HK-2 (cell line): ENCODE measurements at regions not wholly inside any gene's neighbourhood (a gene's known extent, or its start where the extent isn't known, plus 50 kb on each side); places are given as distances from the start of the nearest gene placed in this dataset.

ENCODE experiments used
- DNase-seq: peaks from one replicate; pipeline ENCODE4 v3.0.0-alpha.2; 2018; ENCODE audit not compliant: unreplicated experiment

DNA sequence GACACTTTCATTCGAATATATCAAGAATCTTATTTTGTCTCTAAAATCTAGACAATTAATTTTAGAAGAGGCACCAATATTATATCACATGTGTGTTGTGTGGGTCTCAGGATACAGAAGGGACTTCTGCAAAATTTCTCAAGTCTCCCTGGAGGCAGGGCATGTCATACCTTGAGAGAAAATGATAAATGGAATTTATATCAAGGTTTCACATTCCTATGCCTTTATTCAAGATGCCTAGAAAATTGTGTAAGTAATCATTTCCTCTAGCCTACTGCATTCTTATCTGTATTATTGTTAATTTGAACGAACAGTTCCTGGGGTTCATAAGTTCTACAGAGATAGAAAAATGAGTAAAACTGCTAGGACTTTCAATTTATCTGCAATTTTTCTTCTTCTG lies 1247.9 kb downstream of the GRIK2 start:
- DNase-seq, result no peak

DNA sequence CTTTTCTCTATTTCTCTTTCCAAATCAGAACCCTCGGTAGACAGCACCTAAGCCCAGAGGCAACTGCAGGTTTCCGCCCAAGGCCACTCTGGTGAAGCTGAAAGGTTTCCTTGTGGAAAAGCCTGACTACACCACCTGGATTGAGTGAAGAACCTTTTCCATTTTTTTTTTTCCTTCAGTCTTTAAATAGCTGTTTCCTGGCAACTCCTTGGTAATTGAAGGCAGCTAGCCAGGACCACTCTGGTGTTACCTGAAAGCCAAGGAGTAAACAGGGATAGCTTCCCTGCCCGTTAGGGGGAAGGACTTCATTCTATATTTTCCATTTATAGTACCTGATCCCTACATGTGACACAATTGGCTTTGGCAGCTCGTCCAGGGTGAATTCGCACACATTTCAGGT lies 1238.4 kb downstream of the GRIK2 start:
- DNase-seq, result no peak

DNA sequence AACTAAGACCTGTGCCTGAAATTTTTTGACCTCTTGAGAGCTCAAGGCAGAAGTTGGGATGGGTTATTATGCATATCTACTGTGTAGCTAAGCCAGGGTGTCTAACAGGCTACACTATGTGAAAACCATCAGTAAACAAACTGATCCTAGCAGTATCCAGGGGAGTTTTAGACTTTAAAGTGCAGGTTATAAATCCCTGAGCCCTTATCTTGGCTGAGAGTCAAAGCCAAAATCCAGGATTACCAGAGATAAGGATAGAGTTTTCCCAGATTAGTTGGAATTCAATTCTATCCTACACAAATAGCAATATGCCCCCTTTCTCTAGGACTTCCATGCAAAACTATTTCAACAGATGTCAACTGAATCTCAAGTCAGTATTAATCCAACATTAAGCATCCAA lies 1229.7 kb downstream of the GRIK2 start:
- no peak for DNase-seq

GRCh38 chr6:102619585-102619984 lies 1226.1 kb downstream of the GRIK2 start:
- no peak for DNase-seq

DNA sequence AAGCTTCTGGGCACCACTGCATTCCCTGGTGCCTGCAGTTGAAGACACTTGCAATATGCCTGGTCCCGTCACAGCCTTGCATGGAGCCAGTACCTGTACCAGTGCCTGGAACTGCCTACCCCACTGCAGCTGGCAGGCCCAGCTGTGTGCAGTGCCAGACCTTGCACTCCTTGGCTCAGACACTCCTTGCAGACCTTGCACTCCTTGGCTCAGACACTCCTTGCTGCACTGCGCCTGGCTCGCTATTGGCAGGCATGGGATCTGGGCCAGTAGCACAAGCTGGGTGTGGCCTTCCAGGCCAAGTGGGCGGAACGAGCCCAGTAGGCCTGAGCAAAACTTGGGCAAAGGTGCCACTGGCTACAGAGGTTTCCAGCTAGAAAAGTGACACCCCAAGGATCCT lies 1189.1 kb downstream of the GRIK2 start:
- DNase-seq, result no peak

DNA sequence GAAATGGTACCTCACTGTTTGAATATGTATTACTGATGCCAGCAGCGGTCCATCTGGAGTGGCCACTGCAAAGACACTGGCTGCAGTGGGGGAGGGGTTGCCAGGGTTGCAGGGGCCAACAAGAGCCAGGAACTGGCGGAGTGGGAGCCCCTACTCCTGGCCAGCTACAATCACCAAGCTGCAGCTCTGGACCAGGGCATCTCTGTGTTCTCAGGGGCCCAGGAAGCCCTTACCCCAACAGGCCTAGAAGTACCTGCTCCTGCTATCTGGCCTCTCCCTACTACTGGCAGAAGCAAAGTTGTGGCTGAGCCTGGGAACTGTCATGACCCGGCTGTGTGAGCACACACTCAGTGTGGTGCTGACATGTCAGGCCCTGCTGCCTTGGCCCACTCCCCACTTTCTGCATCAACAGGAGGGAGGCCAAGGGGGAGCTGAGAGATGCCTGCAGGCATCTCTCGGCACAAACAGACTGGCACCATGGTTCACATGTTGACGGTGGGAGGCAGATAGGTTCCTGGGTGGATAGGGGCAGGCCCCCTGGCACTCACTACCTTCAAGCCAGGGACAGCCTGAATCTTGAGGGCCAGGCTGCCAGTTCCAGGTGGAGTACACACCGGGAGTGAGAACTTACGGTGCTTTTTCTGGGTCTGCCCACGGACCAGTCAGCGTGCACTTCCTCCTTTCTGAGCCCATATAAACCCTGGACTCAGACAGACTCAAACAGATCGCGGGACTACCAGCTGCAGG lies 1188.0 kb downstream of the GRIK2 start:
- no peak for DNase-seq

GRCh38 chr6:102571236-102571908 lies 1177.9 kb downstream of the GRIK2 start:
- no peak for DNase-seq

DNA sequence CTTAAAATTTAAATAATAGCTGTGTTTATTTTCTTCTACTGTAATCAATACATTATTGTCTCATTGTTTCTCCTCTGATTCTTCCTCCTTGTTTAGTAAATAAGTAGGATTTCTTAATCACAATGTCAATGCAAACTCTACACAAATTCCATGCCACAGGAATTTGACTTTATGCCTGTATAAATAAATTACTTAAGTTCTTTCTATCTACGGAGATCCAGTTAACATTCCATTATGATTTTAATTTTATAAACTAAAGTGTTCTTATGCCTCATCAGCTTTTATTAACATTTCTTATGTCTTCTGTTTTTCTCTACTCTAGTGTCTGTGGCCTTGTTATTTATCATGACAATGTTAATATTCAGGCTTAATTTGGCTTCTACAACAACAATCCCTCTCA lies 1169.2 kb downstream of the GRIK2 start:
- no peak for DNase-seq

DNA sequence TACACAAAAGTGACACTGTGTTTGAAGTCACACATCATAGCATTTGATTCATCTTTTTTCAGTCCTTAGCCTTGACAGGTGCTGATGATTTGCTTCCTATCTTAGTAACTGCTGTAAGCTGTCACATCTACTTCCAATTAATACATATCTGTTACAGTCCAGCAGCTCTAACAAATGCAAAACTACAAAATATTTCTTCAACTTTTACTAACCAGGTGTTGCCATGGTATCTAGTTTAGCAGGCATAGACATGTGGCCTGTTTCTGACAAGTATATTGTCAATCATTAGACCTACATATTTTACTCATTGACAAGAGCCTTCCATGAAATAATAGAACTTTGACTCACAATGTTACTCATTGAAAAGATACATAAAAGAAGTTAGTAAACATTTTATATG lies 1159.7 kb downstream of the GRIK2 start:
- no peak for DNase-seq

- no peak for DNase-seq
Measured at GRCh38 chr6:102549221-102549874, 1155.8 kb downstream of the GRIK2 start.

GRCh38 chr6:102525336-102525735 lies 1131.8 kb downstream of the GRIK2 start:
- DNase-seq, result no peak

GRCh38 chr6:102520966-102521365 lies 1127.5 kb downstream of the GRIK2 start:
- no peak for DNase-seq

- DNase-seq, result no peak
Measured at GRCh38 chr6:102517506-102517905, 1124.0 kb downstream of the GRIK2 start.

GRCh38 chr6:102501615-102502014 lies 1108.1 kb downstream of the GRIK2 start:
- no peak for DNase-seq

DNA sequence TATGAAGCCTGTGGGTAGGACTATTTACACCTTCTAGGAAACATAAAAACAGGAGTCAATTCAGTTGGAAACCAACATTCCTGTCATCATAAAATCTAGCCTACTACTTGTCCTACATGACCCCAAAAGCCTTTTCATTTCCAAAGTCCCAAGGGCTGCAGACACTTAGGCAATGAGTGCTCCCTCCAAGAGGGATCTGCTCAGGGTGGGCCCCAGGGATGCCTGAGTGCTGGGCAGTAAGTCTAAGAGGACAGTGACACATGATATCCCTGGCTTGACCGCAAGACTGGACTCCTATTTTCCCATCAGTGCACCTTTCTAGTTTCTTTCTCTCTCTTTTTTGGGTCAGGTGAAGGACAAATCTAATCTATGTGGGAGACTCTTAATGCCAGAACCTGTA lies 1101.3 kb downstream of the GRIK2 start:
- DNase-seq, result no peak

DNA sequence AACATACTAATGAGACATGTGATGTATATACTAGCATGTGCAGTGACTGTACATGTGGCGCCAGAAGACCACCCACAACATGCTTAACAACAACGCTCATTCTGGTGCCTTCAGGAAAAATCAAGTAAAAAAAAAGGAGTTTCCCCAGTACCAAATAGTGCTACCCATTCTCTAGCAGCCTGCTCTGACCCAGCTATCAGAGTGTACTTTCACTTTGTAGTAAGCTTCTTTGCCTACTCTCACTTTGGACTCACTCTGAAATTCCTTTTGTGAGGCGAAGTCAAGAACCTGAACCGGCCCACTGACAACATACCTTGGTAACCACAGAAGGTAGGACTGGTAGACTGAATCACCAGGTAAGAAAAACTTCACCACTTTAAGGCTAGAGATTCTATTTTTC lies 1100.0 kb downstream of the GRIK2 start:
- no peak for DNase-seq

DNA sequence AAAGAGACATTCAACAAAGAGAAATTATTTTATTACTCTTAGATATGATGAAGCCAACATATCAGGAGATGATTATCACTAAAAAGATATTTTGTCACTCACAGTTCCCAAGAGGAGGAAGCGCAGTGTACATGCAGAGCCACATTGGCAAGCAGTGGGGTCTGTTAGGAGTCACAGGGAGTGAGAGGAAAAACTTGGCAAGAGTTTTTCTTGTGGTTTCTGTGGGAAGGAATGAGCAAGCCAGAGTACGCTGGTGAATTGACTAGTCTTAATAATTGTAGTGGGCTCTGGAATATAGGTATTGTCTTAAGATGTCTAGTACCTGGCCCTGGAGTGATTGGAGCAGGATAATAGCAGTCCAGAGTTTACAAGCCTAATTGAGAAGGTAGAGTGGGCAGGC lies 1095.2 kb downstream of the GRIK2 start:
- DNase-seq, result peak; percentile 2

DNA sequence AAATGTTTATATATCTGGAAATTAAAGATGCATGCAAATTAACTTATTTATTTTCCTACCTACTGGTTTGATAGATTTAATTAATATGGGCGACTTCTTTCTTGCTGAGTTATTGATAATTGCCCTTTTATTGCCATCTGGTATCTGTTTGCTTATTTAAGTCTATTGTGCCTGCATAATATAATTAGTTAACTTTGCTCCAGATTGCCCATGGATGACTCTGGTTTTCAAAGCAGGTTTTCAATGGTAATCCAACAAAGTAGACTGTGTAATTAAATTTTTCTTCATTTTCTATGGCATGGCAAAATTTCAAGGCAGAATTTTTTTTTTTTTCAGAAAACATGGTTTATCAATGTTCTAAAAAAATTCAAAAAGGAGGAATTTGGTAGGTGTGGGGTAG lies 1092.0 kb downstream of the GRIK2 start:
- no peak for DNase-seq

- DNase-seq, result no peak
Measured at GRCh38 chr6:102474041-102474807, 1080.7 kb downstream of the GRIK2 start.

DNA sequence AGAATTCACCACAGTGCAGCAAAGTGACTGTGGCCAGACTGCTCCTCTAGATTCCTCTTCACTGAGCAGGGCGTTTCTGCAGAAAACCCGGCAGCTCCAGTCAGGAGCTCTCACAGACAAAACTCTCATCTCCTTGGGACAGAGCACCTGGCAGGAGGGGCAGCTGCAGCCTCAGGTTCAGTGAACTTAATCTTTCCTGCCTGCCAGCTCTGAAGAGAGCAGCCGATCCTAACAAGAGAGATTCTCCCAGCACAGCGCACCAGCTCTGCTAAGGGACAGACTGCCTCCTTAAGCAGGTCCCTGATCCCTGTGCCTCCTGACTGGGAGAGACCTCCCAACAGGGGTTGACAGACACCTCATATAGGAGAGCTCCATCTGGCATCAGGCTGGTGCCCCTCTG lies 1065.5 kb downstream of the GRIK2 start:
- DNase-seq, result no peak

- DNase-seq, result no peak
Measured at GRCh38 chr6:102438171-102438570, 1044.7 kb downstream of the GRIK2 start.

DNA sequence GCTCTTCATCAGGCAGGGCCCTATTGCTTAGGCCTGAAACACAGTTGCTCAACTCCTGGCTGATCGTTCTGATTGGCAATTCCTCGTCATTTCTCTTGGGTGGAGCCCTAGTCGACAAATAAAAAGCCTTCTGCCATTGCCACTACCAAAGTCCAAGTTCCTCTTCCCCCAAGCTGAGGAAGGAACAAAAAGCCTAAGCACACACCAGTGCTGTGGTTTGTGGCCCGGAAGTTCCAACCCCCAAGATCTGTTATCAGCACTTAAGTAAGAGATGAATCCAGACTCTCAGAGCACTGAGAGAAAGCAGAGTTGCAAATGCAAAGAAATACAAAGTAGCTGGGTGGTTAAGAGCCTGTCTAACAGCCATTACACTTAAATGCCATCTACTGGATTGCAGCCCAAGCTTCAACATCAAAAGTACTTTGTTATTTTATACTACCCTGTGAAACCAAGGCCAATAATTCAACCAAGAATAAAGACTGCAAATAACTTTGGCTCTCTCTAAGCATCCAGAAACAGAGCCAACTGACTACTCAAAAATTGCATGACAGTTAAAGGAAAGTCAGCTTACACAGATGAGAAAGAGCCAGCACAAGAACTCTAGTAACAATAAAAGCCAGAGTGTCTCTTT lies 1024.0 kb downstream of the GRIK2 start:
- DNase-seq, result no peak
